KG1 (cell line): ENCODE measurements at regions not wholly inside any gene's neighbourhood (a gene's known extent, or its start where the extent isn't known, plus 50 kb on each side); places are given as distances from the start of the nearest gene placed in this dataset.

ENCODE experiments used
- DNase-seq: peaks from one replicate; lab custom pipeline; 2025; lab: John Stamatoyannopoulos, UW

GRCh38 chr10:123526356-123527064 is 139.6 kb upstream of the GPR26 start:
- no peak for DNase-seq

- DNase-seq, result no peak
These were observed 139.0 kb upstream of the GPR26 start for GRCh38 chr10:123527151-123527550.

- DNase-seq, result no peak
These were observed 136.9 kb upstream of the GPR26 start for GRCh38 chr10:123529146-123529760.

GRCh38 chr10:123530166-123530870 is 135.8 kb upstream of the GPR26 start:
- no peak for DNase-seq

- no peak for DNase-seq
These were observed 130.8 kb upstream of the GPR26 start for GRCh38 chr10:123535386-123535785.

- no peak for DNase-seq
These were observed 129.8 kb upstream of the GPR26 start for GRCh38 chr10:123536176-123536845.

GRCh38 chr10:123537188-123537961 is 128.8 kb upstream of the GPR26 start:
- no peak for DNase-seq

- no peak for DNase-seq
These were observed 127.5 kb upstream of the GPR26 start for GRCh38 chr10:123538401-123539320.

- no peak for DNase-seq
These were observed 121.2 kb upstream of the GPR26 start for GRCh38 chr10:123544986-123545385.

- DNase-seq, result no peak
These were observed 117.4 kb upstream of the GPR26 start for GRCh38 chr10:123548770-123549169.

GRCh38 chr10:123549761-123550454 is 116.2 kb upstream of the GPR26 start:
- DNase-seq, result no peak

- DNase-seq, result no peak
These were observed 115.5 kb upstream of the GPR26 start for GRCh38 chr10:123550675-123551096.

GRCh38 chr10:123551259-123551658 is 114.9 kb upstream of the GPR26 start:
- no peak for DNase-seq

- no peak for DNase-seq
These were observed 113.2 kb upstream of the GPR26 start for GRCh38 chr10:123552760-123553554.

GRCh38 chr10:123553810-123554430 is 112.2 kb upstream of the GPR26 start:
- no peak for DNase-seq

GRCh38 chr10:123554656-123555055 is 111.5 kb upstream of the GPR26 start:
- DNase-seq, result no peak

GRCh38 chr10:123555616-123556015 is 110.5 kb upstream of the GPR26 start:
- DNase-seq, result no peak

GRCh38 chr10:123556049-123556448 is 110.1 kb upstream of the GPR26 start:
- no peak for DNase-seq

- DNase-seq, result no peak
These were observed 109.4 kb upstream of the GPR26 start for GRCh38 chr10:123556736-123557135.
